ENCODE measurements at regions not wholly inside any gene's neighbourhood (a gene's known extent, or its start where the extent isn't known, plus 50 kb on each side); places are given as distances from the start of the nearest gene placed in this dataset.

DNA sequence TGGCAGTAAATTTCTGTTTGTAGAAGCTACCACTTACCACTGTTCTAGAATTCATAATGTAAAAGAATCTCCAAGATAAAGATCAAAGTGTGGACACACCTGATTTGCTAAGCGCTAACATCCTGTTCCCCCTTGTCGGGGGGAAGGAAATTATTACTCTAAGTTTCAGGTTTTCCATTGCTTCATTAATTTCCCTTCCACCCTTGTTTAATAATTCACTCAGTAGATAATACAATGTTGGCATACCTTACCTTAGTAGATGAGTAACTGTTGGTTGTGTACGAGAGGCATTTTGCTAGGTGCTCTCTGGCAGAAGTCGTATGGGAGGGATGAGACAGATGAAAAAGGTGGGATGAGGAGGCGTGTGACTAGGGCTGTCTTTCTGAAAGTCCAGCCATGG, 641.2 kb upstream of the ARRDC4 start:
- Histone ChIP-seq H3K27ac (ENCODE audit: low read depth, low read length) (no peak overlapping the region), H3K4me3 (ENCODE audit: low read length) (no peak overlapping the region), H3K4me1 (ENCODE audit: control insufficient read depth in 2 of 2, insufficient read depth in 2 of 2, low read length in 2 of 2) (no peaks in the 10 kb centered on the region), H3K9me3 (ENCODE audit: control insufficient read depth in 2 of 3, low read length in 3 of 3) (no peaks in the 10 kb centered on the region), H3K27me3 (ENCODE audit: control insufficient read depth in 2 of 2, insufficient read depth in 2 of 2, low read length in 2 of 2) (no peaks in the 10 kb centered on the region), H3K36me3 (ENCODE audit: control insufficient read depth in 2 of 3, insufficient read depth in 3 of 3, low read length in 3 of 3) (no peaks in the 10 kb centered on the region)
- intact Hi-C loops (cut with micrococcal nuclease): no loop called here
- CTCF ChIA-PET: no interaction called here
- H3K4me1 Mint-ChIP-seq: no peaks in the 10 kb centered on the region
- DNase-seq: no peak
- peaks cover 0 to 14% (median 4%) of the 10 kb centered on the region in 11 donors for H3K9me3 Mint-ChIP-seq
- no peak for ATAC-seq
- H3K36me3 Mint-ChIP-seq: no peaks in the 10 kb centered on the region
- POLR2A ChIA-PET: no interaction called here
- peaks cover 0 to 5% (median under 1%) of the 10 kb centered on the region in 5 donors for H3K27me3 Mint-ChIP-seq
- H3K27ac Mint-ChIP-seq: no peak overlapping the region
- no peak overlapping the region for H3K4me3 Mint-ChIP-seq

GRCh38 chr15:97346221-97346620, 614.3 kb upstream of the ARRDC4 start:
- ChIA-PET CTCF (no interaction called here), POLR2A (interaction anchor here (0.6 kb wide), 1 partner anchor 39 kb away, joined by 3 read pairs; no protein-coding TSS in a partner anchor)
- H3K36me3 ChIP-seq (ENCODE audit: control insufficient read depth in 2 of 3, insufficient read depth in 3 of 3, low read length in 3 of 3): no peaks in the 10 kb centered on the region
- peaks cover 0 to 9% (median 5%) of the 10 kb centered on the region in 11 donors for H3K9me3 Mint-ChIP-seq
- ATAC-seq: no peak
- no peak overlapping the region for H3K4me3 ChIP-seq (ENCODE audit: low read length)
- no peak overlapping the region for H3K27ac ChIP-seq (ENCODE audit: low read depth, low read length)
- intact Hi-C loops (cut with micrococcal nuclease): no loop called here
- H3K9me3 ChIP-seq (ENCODE audit: control insufficient read depth in 2 of 3, low read length in 3 of 3): no peaks in the 10 kb centered on the region
- no peak overlapping the region for H3K4me3 Mint-ChIP-seq
- no peaks in the 10 kb centered on the region for H3K4me1 Mint-ChIP-seq
- no peak for DNase-seq
- no peak overlapping the region for H3K27ac Mint-ChIP-seq
- H3K36me3 Mint-ChIP-seq: no peaks in the 10 kb centered on the region
- no peaks in the 10 kb centered on the region for H3K27me3 ChIP-seq (ENCODE audit: control insufficient read depth in 2 of 2, insufficient read depth in 2 of 2, low read length in 2 of 2)
- no peaks in the 10 kb centered on the region for H3K4me1 ChIP-seq (ENCODE audit: control insufficient read depth in 2 of 2, insufficient read depth in 2 of 2, low read length in 2 of 2)
- peaks cover 0 to 3% (median 0%) of the 10 kb centered on the region in 5 donors for H3K27me3 Mint-ChIP-seq

GRCh38 chr15:97350813-97351212, 609.7 kb upstream of the ARRDC4 start:
- POLR2A ChIA-PET: no interaction called here
- Histone ChIP-seq H3K27ac (ENCODE audit: low read depth, low read length) (no peak overlapping the region), H3K4me3 (ENCODE audit: low read length) (no peak overlapping the region), H3K4me1 (ENCODE audit: control insufficient read depth in 2 of 2, insufficient read depth in 2 of 2, low read length in 2 of 2) (no peaks in the 10 kb centered on the region), H3K36me3 (ENCODE audit: control insufficient read depth in 2 of 3, insufficient read depth in 3 of 3, low read length in 3 of 3) (no peaks in the 10 kb centered on the region), H3K9me3 (ENCODE audit: control insufficient read depth in 2 of 3, low read length in 3 of 3) (no peaks in the 10 kb centered on the region), H3K27me3 (ENCODE audit: control insufficient read depth in 2 of 2, insufficient read depth in 2 of 2, low read length in 2 of 2) (no peaks in the 10 kb centered on the region)
- DNase-seq: no peak
- Mint-ChIP-seq H3K9me3 (peaks cover 0 to 10% (median 5%) of the 10 kb centered on the region in 11 donors), H3K4me1 (peaks cover 0 to 2% (median 0%) of the 10 kb centered on the region in 7 donors), H3K27me3 (peaks cover 0 to 3% (median 0%) of the 10 kb centered on the region in 5 donors), H3K36me3 (no peaks in the 10 kb centered on the region), H3K4me3 (no peak overlapping the region), H3K27ac (no peak overlapping the region)
- CTCF ChIA-PET: no interaction called here
- intact Hi-C loops (cut with micrococcal nuclease): no loop called here
- ATAC-seq: no peak

DNA sequence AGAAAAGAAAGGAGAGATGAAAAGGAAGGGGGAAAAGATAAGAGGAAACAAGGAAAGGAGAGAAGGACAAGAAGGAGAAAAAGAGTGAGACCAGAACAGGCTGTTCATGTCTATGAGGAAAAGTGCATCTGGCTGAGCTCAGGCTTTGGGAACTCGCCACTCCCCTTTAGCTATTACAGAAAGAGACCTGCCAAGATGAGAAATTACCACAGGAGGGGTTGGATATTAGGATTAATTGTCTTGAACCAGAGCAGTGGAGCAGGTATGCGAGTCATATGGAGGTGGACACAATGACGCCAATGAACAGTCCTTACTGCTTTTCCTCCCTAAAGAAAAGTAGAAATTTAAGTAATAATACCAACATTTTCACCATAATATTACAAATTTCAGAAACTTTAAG, 577.0 kb upstream of the ARRDC4 start:
- Histone ChIP-seq H3K4me3 (ENCODE audit: low read length) (no peak overlapping the region), H3K27ac (ENCODE audit: low read depth, low read length) (no peak overlapping the region), H3K4me1 (ENCODE audit: control insufficient read depth in 2 of 2, insufficient read depth in 2 of 2, low read length in 2 of 2) (no peaks in the 10 kb centered on the region), H3K27me3 (ENCODE audit: control insufficient read depth in 2 of 2, insufficient read depth in 2 of 2, low read length in 2 of 2) (no peaks in the 10 kb centered on the region), H3K9me3 (ENCODE audit: control insufficient read depth in 2 of 3, low read length in 3 of 3) (no peaks in the 10 kb centered on the region), H3K36me3 (ENCODE audit: control insufficient read depth in 2 of 3, insufficient read depth in 3 of 3, low read length in 3 of 3) (no peaks in the 10 kb centered on the region)
- DNase-seq (no peak), ATAC-seq (no peak)
- ChIA-PET CTCF (no interaction called here), POLR2A (no interaction called here)
- no peaks in the 10 kb centered on the region for H3K4me1 Mint-ChIP-seq
- H3K36me3 Mint-ChIP-seq: no peaks in the 10 kb centered on the region
- intact Hi-C loops (cut with micrococcal nuclease): no loop called here
- no peak overlapping the region for H3K4me3 Mint-ChIP-seq
- H3K27ac Mint-ChIP-seq: no peak overlapping the region
- H3K9me3 Mint-ChIP-seq: peaks cover 0 to 7% (median 3%) of the 10 kb centered on the region in 11 donors
- peaks cover 0 to 15% (median 0%) of the 10 kb centered on the region in 5 donors for H3K27me3 Mint-ChIP-seq

- no peaks in the 10 kb centered on the region for H3K4me1 ChIP-seq (ENCODE audit: control insufficient read depth in 2 of 2, insufficient read depth in 2 of 2, low read length in 2 of 2)
- ATAC-seq (no peak), DNase-seq (no peak)
- no peaks in the 10 kb centered on the region for H3K36me3 Mint-ChIP-seq
- H3K36me3 ChIP-seq (ENCODE audit: control insufficient read depth in 2 of 3, insufficient read depth in 3 of 3, low read length in 3 of 3): no peaks in the 10 kb centered on the region
- no peaks in the 10 kb centered on the region for H3K4me1 Mint-ChIP-seq
- no peak overlapping the region for H3K4me3 Mint-ChIP-seq
- no peaks in the 10 kb centered on the region for H3K9me3 ChIP-seq (ENCODE audit: control insufficient read depth in 2 of 3, low read length in 3 of 3)
- no peaks in the 10 kb centered on the region for H3K27me3 ChIP-seq (ENCODE audit: control insufficient read depth in 2 of 2, insufficient read depth in 2 of 2, low read length in 2 of 2)
- intact Hi-C loops (cut with micrococcal nuclease): no loop called here
- CTCF ChIA-PET: no interaction called here
- H3K27ac Mint-ChIP-seq: no peak overlapping the region
- no peak overlapping the region for H3K4me3 ChIP-seq (ENCODE audit: low read length)
- H3K9me3 Mint-ChIP-seq: peaks cover 0 to 6% (median 4%) of the 10 kb centered on the region in 11 donors
- H3K27ac ChIP-seq (ENCODE audit: low read depth, low read length): no peak overlapping the region
- POLR2A ChIA-PET: no interaction called here
- H3K27me3 Mint-ChIP-seq: peaks cover 0 to 9% (median 0%) of the 10 kb centered on the region in 5 donors
Observed at GRCh38 chr15:97386940-97387339, 573.6 kb upstream of the ARRDC4 start.

DNA sequence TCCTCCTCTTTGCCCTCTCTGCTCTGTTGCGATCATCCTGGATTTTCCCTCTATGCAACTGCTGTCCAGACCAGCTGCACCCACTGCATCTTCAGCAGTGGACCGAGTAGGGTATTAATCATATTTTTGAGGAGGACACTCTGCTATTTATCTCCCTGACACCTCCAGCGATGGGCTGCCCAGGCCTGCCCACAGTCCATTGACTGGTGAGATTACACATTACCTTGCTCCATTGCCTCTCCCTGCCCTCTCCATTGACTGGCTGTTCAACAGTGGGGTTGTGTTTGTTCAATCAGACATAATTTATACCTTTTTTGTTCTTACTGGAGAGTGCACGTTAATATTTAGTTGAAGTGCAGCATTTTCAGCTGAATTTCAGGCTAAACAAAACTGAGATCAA, 559.3 kb upstream of the ARRDC4 start:
- H3K4me3 Mint-ChIP-seq: no peak overlapping the region
- H3K4me1 Mint-ChIP-seq: no peaks in the 10 kb centered on the region
- no peak for ATAC-seq
- Histone ChIP-seq H3K4me3 (ENCODE audit: low read length) (no peak overlapping the region), H3K4me1 (ENCODE audit: control insufficient read depth in 2 of 2, insufficient read depth in 2 of 2, low read length in 2 of 2) (no peaks in the 10 kb centered on the region), H3K27me3 (ENCODE audit: control insufficient read depth in 2 of 2, insufficient read depth in 2 of 2, low read length in 2 of 2) (peaks cover 0 to 4% of the 10 kb centered on the region in 2 donors), H3K9me3 (ENCODE audit: control insufficient read depth in 2 of 3, low read length in 3 of 3) (no peaks in the 10 kb centered on the region), H3K27ac (ENCODE audit: low read depth, low read length) (no peak overlapping the region), H3K36me3 (ENCODE audit: control insufficient read depth in 2 of 3, insufficient read depth in 3 of 3, low read length in 3 of 3) (no peaks in the 10 kb centered on the region)
- no peaks in the 10 kb centered on the region for H3K36me3 Mint-ChIP-seq
- DNase-seq: no peak
- peaks cover 0 to 14% (median 2%) of the 10 kb centered on the region in 11 donors for H3K9me3 Mint-ChIP-seq
- CTCF ChIA-PET: no interaction called here
- intact Hi-C loops (cut with micrococcal nuclease): no loop called here
- peaks cover 0 to 2% (median 0%) of the 10 kb centered on the region in 5 donors for H3K27me3 Mint-ChIP-seq
- H3K27ac Mint-ChIP-seq: no peak overlapping the region
- POLR2A ChIA-PET: no interaction called here

DNA sequence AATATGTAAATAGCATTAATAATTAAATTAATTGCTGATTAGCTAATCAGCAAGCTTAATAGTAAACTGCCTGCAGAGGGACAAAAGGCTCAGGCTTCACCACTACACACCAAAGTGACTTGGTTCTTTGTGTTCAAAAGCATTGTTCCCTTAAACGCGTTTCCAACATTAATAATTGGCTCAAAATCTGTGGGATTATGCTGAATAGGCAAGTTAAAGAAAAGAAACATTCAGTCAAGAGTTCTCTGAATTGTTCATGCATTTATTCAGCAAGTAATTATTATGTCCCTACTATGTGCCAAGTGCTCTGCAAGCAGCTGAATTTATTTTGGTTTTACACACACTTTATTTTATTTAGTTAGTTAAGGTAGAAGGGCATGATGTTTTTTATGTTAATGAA, 558.5 kb upstream of the ARRDC4 start:
- Mint-ChIP-seq H3K4me1 (no peaks in the 10 kb centered on the region), H3K4me3 (no peak overlapping the region), H3K9me3 (peaks cover 0 to 14% (median 2%) of the 10 kb centered on the region in 11 donors), H3K27ac (no peak overlapping the region), H3K36me3 (no peaks in the 10 kb centered on the region), H3K27me3 (peaks cover 0 to 2% (median 0%) of the 10 kb centered on the region in 5 donors)
- Histone ChIP-seq H3K4me1 (ENCODE audit: control insufficient read depth in 2 of 2, insufficient read depth in 2 of 2, low read length in 2 of 2) (no peaks in the 10 kb centered on the region), H3K9me3 (ENCODE audit: control insufficient read depth in 2 of 3, low read length in 3 of 3) (no peaks in the 10 kb centered on the region), H3K36me3 (ENCODE audit: control insufficient read depth in 2 of 3, insufficient read depth in 3 of 3, low read length in 3 of 3) (no peaks in the 10 kb centered on the region), H3K4me3 (ENCODE audit: low read length) (no peak overlapping the region), H3K27ac (ENCODE audit: low read depth, low read length) (no peak overlapping the region), H3K27me3 (ENCODE audit: control insufficient read depth in 2 of 2, insufficient read depth in 2 of 2, low read length in 2 of 2) (no peaks in the 10 kb centered on the region)
- ChIA-PET POLR2A (no interaction called here), CTCF (no interaction called here)
- no peak for DNase-seq
- no peak for ATAC-seq
- intact Hi-C loops (cut with micrococcal nuclease): no loop called here
